ENCODE measurements at regions not wholly inside any gene's neighbourhood (a gene's known extent, or its start where the extent isn't known, plus 50 kb on each side); places are given as distances from the start of the nearest gene placed in this dataset.

DNA sequence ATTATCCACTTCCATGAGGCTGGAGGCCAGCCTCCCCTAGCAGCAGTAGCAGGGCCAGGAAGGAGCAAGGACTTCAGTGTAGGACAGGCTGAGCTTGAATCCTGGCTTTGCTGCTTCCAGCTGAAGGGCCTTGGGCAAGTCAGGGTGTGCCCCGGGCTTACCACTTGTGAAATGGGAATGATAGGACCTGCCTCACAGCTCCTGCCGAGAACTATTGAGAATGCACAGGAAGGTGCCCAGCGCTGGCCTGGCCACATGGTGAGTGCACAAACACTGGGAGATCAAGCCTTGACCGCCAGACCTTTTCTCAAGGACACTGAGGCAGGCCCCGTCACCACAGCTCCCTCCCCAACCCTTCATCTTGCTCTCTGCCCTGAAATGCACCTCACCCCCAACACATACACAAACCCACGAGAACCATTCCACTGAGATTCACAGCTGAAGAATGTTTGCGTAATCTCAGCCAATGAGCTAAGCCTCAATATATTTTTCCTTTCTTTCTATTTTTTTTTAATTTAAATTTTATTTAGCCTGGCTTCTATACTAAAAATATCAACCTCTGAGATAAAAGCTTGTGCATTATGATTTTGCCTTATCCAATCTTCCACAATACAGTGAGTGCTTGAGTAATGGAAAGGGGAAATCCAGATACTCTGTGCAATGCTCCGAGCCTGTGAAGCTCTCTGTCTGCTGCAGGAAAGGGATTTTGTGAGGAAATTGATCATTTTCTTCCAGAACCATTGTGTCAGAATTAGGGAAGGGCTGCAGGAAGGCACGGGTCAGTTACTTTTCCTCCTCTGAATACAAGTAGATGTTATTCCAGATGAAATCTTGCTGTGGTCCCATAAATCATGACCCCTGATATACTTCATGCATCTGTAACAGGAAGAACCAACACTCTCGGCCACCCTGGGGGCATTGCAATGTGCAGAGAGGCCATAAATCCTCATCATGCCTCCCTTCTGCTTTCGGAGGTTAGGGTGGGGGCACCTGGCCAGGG lies 193.9 kb downstream of the TLE3 start:
- TF ChIP-seq, protein P1, sequence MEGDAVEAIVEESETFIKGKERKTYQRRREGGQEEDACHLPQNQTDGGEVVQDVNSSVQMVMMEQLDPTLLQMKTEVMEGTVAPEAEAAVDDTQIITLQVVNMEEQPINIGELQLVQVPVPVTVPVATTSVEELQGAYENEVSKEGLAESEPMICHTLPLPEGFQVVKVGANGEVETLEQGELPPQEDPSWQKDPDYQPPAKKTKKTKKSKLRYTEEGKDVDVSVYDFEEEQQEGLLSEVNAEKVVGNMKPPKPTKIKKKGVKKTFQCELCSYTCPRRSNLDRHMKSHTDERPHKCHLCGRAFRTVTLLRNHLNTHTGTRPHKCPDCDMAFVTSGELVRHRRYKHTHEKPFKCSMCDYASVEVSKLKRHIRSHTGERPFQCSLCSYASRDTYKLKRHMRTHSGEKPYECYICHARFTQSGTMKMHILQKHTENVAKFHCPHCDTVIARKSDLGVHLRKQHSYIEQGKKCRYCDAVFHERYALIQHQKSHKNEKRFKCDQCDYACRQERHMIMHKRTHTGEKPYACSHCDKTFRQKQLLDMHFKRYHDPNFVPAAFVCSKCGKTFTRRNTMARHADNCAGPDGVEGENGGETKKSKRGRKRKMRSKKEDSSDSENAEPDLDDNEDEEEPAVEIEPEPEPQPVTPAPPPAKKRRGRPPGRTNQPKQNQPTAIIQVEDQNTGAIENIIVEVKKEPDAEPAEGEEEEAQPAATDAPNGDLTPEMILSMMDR (conservative IDR thresholded peaks at IDR 0.05; ENCODE audit: low read depth, low read length): no peak
- TF ChIP-seq POLR2A (IDR thresholded peaks at IDR 0.05; ENCODE audit: low read depth, low read length) (no peak), RAD21 (IDR thresholded peaks at IDR 0.05; ENCODE audit: low read length) (no peak), RCOR1 (IDR thresholded peaks at IDR 0.05; ENCODE audit: insufficient replicate concordance, low read length) (no peak)
- TF ChIP-seq, protein P2, sequence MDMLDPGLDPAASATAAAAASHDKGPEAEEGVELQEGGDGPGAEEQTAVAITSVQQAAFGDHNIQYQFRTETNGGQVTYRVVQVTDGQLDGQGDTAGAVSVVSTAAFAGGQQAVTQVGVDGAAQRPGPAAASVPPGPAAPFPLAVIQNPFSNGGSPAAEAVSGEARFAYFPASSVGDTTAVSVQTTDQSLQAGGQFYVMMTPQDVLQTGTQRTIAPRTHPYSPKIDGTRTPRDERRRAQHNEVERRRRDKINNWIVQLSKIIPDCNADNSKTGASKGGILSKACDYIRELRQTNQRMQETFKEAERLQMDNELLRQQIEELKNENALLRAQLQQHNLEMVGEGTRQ (IDR thresholded peaks at IDR 0.05; ENCODE audit: low read depth, low read length): no peak
